Keratinocyte (primary cell): ENCODE measurements at regions not wholly inside any gene's neighbourhood (a gene's known extent, or its start where the extent isn't known, plus 50 kb on each side); places are given as distances from the start of the nearest gene placed in this dataset.

Experiments used
- CTCF ChIP-seq, 3 experiments: IDR thresholded peaks in 1 of 3; conservative IDR thresholded peaks in 1 of 3; optimal IDR thresholded peaks in 1 of 3; 2 replicates in 2 of 3; 3 replicates in 1 of 3; pipeline versions ENCODE3 to v1.5.1; 2011; ENCODE audit warnings: low read length in 3 of 3, mild to moderate bottlenecking in 3 of 3, moderate library complexity in 2 of 3, control low read depth in 1 of 3, inconsistent platforms in 1 of 3; ENCODE audit not compliant: insufficient read depth in 2 of 3; ENCODE audit errors: extremely low read depth in 1 of 3
- EZH2 ChIP-seq: IDR thresholded peaks from one replicate; pipeline ENCODE4 v1.6.1; 2012; ENCODE audit warnings: inconsistent platforms, mild to moderate bottlenecking, low read length, moderate library complexity

- TF ChIP-seq CTCF (optimal IDR thresholded peaks at IDR 0.05 in 1 of 3, IDR thresholded peaks at IDR 0.05 in 1 of 3, conservative IDR thresholded peaks at IDR 0.05 in 1 of 3; ENCODE audit: extremely low read depth in 1 of 3, insufficient read depth in 2 of 3, low read length in 3 of 3), result no peak
- no peak for TF ChIP-seq EZH2
Measured at GRCh38 chr14:97912217-97912616, 1115.0 kb downstream of the VRK1 start.
